ENCODE measurements at regions not wholly inside any gene's neighbourhood (a gene's known extent, or its start where the extent isn't known, plus 50 kb on each side); places are given as distances from the start of the nearest gene placed in this dataset.

GRCh38 chrX:42505016-42505415 lies 272.9 kb downstream of the PPP1R2C start:
- no peak for DNase-seq

- DNase-seq: no peak
Observed at GRCh38 chrX:42499620-42500019, 278.3 kb downstream of the PPP1R2C start.

GRCh38 chrX:42497356-42497755 lies 280.6 kb downstream of the PPP1R2C start:
- no peak for DNase-seq

- no peak for DNase-seq
Observed at GRCh38 chrX:42496239-42496638, 281.7 kb downstream of the PPP1R2C start.

- DNase-seq: no peak
Observed at GRCh38 chrX:42495139-42495538, 282.8 kb downstream of the PPP1R2C start.

- DNase-seq: no peak
Observed at GRCh38 chrX:42491137-42491907, 286.6 kb downstream of the PPP1R2C start.

GRCh38 chrX:42490111-42490510 lies 287.9 kb downstream of the PPP1R2C start:
- DNase-seq: no peak

- no peak for DNase-seq
Observed at GRCh38 chrX:42485601-42486000, 292.4 kb downstream of the PPP1R2C start.

- no peak for DNase-seq
Observed at GRCh38 chrX:42484233-42484632, 293.7 kb downstream of the PPP1R2C start.

- no peak for DNase-seq
Observed at GRCh38 chrX:42477396-42477795, 300.6 kb downstream of the PPP1R2C start.

GRCh38 chrX:42472727-42473126 lies 305.2 kb downstream of the PPP1R2C start:
- no peak for DNase-seq

- DNase-seq: no peak
Observed at GRCh38 chrX:42466332-42467046, 311.5 kb downstream of the PPP1R2C start.

- no peak for DNase-seq
Observed at GRCh38 chrX:42465821-42466220, 312.1 kb downstream of the PPP1R2C start.

- no peak for DNase-seq
Observed at GRCh38 chrX:42463706-42464490, 314.1 kb downstream of the PPP1R2C start.

- DNase-seq: no peak
Observed at GRCh38 chrX:42462917-42463316, 315.0 kb downstream of the PPP1R2C start.

- DNase-seq: no peak
Observed at GRCh38 chrX:42460706-42461105, 317.3 kb downstream of the PPP1R2C start.

- no peak for DNase-seq
Observed at GRCh38 chrX:42459735-42460134, 318.2 kb downstream of the PPP1R2C start.

- no peak for DNase-seq
Observed at GRCh38 chrX:42456176-42456700, 321.7 kb downstream of the PPP1R2C start.

- DNase-seq: no peak
Observed at GRCh38 chrX:42450228-42450627, 327.7 kb downstream of the PPP1R2C start.

- DNase-seq: no peak
Observed at GRCh38 chrX:42443267-42443666, 334.7 kb downstream of the PPP1R2C start.

GRCh38 chrX:42442745-42443144 lies 335.2 kb downstream of the PPP1R2C start:
- DNase-seq: no peak

GRCh38 chrX:42437211-42437610 lies 340.8 kb downstream of the PPP1R2C start:
- no peak for DNase-seq

GRCh38 chrX:42434458-42435166 lies 343.4 kb downstream of the PPP1R2C start:
- DNase-seq: no peak
